ENCODE measurements at regions not wholly inside any gene's neighbourhood (a gene's known extent, or its start where the extent isn't known, plus 50 kb on each side); places are given as distances from the start of the nearest gene placed in this dataset.

DNA sequence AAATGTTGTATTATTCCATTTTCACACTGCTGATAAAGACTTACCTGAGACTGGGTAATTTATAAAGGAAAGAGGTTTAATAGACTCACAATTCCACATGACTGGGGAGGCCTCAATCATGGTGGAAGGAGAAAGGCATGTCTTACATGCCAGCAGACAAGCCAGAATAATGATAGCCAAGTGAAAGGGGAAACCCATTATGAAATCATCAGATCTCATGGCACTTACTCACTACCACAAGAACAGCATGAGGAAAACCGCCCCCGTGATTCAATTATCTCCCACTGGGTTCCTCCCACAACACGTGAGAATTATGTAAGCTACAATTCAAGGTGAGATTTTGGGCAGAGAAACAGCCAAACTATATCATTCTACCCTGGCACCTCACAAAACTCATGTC, 2535.1 kb downstream of the ARAP2 start:
- no peaks in the 10 kb centered on the region for H3K9me2 ChIP-seq (replicated peaks; ENCODE audit: low read length)
- no peaks in the 10 kb centered on the region for H3K79me2 ChIP-seq (ENCODE audit: low read length)
- H3K4me3 ChIP-seq (ENCODE audit: low read length) = no peak overlapping the region
- TF ChIP-seq EZH2 (IDR thresholded peaks at IDR 0.05; ENCODE audit: low read length, unreplicated experiment) = no peak
- TF ChIP-seq EZH2phosphoT487 (IDR thresholded peaks at IDR 0.05; ENCODE audit: borderline replicate concordance, low read length) = no peak
- TF ChIP-seq, protein P1, sequence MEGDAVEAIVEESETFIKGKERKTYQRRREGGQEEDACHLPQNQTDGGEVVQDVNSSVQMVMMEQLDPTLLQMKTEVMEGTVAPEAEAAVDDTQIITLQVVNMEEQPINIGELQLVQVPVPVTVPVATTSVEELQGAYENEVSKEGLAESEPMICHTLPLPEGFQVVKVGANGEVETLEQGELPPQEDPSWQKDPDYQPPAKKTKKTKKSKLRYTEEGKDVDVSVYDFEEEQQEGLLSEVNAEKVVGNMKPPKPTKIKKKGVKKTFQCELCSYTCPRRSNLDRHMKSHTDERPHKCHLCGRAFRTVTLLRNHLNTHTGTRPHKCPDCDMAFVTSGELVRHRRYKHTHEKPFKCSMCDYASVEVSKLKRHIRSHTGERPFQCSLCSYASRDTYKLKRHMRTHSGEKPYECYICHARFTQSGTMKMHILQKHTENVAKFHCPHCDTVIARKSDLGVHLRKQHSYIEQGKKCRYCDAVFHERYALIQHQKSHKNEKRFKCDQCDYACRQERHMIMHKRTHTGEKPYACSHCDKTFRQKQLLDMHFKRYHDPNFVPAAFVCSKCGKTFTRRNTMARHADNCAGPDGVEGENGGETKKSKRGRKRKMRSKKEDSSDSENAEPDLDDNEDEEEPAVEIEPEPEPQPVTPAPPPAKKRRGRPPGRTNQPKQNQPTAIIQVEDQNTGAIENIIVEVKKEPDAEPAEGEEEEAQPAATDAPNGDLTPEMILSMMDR (conservative IDR thresholded peaks at IDR 0.05; ENCODE audit: low read depth, low read length) = no peak
- no peaks in the 10 kb centered on the region for H3K9me3 ChIP-seq (ENCODE audit: low read length)
- H3F3A ChIP-seq (ENCODE audit: low read length, unreplicated experiment) = no peaks in the 10 kb centered on the region
- no peaks in the 10 kb centered on the region for H3K4me1 ChIP-seq (ENCODE audit: insufficient read depth, low read length)
- intact Hi-C loops (cut with micrococcal nuclease) = no loop called here
- no peaks in the 10 kb centered on the region for H3K27me3 ChIP-seq (ENCODE audit: low read length)
- ChIA-PET CTCF (no interaction called here), POLR2A (ENCODE audit: unreplicated experiment) (no interaction called here)
- DNase-seq (no peak), ATAC-seq (no peak)
- no peak overlapping the region for H3K27ac ChIP-seq (ENCODE audit: low read length)
- H2AFZ ChIP-seq (ENCODE audit: low read length) = no peak overlapping the region
- H4K20me1 ChIP-seq (ENCODE audit: low read length) = no peaks in the 10 kb centered on the region
- H3K4me2 ChIP-seq (ENCODE audit: low read length) = no peak overlapping the region
- BruUV-seq (replicated peaks) = no TSS peak
- no peak overlapping the region for H3K9ac ChIP-seq (ENCODE audit: low read length)
- H3K36me3 ChIP-seq (ENCODE audit: low read depth, low read length) = no peaks in the 10 kb centered on the region

DNA sequence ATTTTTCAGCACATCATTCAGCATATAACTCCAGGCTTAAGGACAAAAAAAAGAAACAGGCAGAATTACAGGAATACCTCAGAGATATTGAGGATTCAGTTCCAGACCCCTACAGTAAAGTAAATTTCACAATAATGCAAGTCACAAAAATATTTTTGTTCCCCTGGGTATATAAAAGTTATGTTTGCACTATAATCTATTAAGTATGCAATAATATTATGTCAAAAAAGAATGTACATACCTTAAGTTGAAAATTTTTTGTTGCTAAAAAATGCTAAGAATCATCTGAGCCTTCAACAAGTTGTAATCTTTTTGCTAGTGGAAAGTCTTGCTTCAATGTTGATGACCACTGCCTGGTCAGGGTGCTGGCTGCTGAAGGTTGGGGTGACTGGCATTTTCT, 2532.5 kb downstream of the ARAP2 start:
- ChIA-PET CTCF (no interaction called here), POLR2A (ENCODE audit: unreplicated experiment) (no interaction called here)
- no TSS peak for BruUV-seq (replicated peaks)
- Histone ChIP-seq H3K9ac (ENCODE audit: low read length) (no peak overlapping the region), H4K20me1 (ENCODE audit: low read length) (no peaks in the 10 kb centered on the region), H3K9me3 (ENCODE audit: low read length) (no peaks in the 10 kb centered on the region), H2AFZ (ENCODE audit: low read length) (no peak overlapping the region), H3K9me2 (replicated peaks; ENCODE audit: low read length) (no peaks in the 10 kb centered on the region), H3K4me3 (ENCODE audit: low read length) (no peak overlapping the region), H3K36me3 (ENCODE audit: low read depth, low read length) (no peaks in the 10 kb centered on the region), H3K4me1 (ENCODE audit: insufficient read depth, low read length) (peaks cover 9% of the 10 kb centered on the region), H3F3A (ENCODE audit: low read length, unreplicated experiment) (no peaks in the 10 kb centered on the region), H3K4me2 (ENCODE audit: low read length) (no peak overlapping the region), H3K27ac (ENCODE audit: low read length) (no peak overlapping the region), H3K79me2 (ENCODE audit: low read length) (no peaks in the 10 kb centered on the region), H3K27me3 (ENCODE audit: low read length) (no peaks in the 10 kb centered on the region)
- TF ChIP-seq EZH2phosphoT487 (IDR thresholded peaks at IDR 0.05; ENCODE audit: borderline replicate concordance, low read length) (no peak), EZH2 (IDR thresholded peaks at IDR 0.05; ENCODE audit: low read length, unreplicated experiment) (no peak)
- TF ChIP-seq, protein P1 (conservative IDR thresholded peaks at IDR 0.05; ENCODE audit: low read depth, low read length) = no peak
- intact Hi-C loops (cut with micrococcal nuclease) = no loop called here
- ATAC-seq (no peak), DNase-seq (no peak)

DNA sequence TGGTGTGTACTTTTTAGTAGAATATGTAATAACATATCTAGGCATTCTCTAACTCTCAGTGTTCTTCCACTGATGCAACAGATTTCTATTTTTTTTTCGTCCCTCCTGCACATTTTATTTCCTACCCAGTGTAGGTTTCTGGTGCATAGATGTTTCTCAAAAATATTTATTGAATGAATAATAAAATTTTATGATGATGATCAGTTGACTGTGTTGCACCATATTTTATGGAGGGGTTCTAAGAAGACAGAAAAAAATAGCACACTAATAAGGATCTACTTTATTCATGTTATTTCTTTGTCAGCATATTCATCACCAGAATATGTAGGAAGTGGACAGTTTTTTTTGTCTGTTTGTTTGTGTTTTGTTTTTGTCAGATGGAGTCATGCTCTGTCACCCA, 2529.3 kb downstream of the ARAP2 start:
- Histone ChIP-seq H3K4me1 (ENCODE audit: insufficient read depth, low read length) (peaks cover 9% of the 10 kb centered on the region), H3K9ac (ENCODE audit: low read length) (no peak overlapping the region), H3K9me2 (replicated peaks; ENCODE audit: low read length) (no peaks in the 10 kb centered on the region), H3K27ac (ENCODE audit: low read length) (no peak overlapping the region), H3K4me2 (ENCODE audit: low read length) (no peak overlapping the region), H3K27me3 (ENCODE audit: low read length) (no peaks in the 10 kb centered on the region), H3K4me3 (ENCODE audit: low read length) (no peak overlapping the region), H4K20me1 (ENCODE audit: low read length) (no peaks in the 10 kb centered on the region), H3K79me2 (ENCODE audit: low read length) (no peaks in the 10 kb centered on the region), H3K36me3 (ENCODE audit: low read depth, low read length) (no peaks in the 10 kb centered on the region), H3F3A (ENCODE audit: low read length, unreplicated experiment) (no peaks in the 10 kb centered on the region), H3K9me3 (ENCODE audit: low read length) (no peaks in the 10 kb centered on the region), H2AFZ (ENCODE audit: low read length) (no peak overlapping the region)
- peak; percentile 33 for ATAC-seq
- intact Hi-C loops (cut with micrococcal nuclease) = no loop called here
- no TSS peak for BruUV-seq (replicated peaks)
- TF ChIP-seq, protein P1 (conservative IDR thresholded peaks at IDR 0.05; ENCODE audit: low read depth, low read length) = no peak
- TF ChIP-seq EZH2phosphoT487 (IDR thresholded peaks at IDR 0.05; ENCODE audit: borderline replicate concordance, low read length) (no peak), EZH2 (IDR thresholded peaks at IDR 0.05; ENCODE audit: low read length, unreplicated experiment) (no peak)
- DNase-seq = peak; percentile 43
- ChIA-PET CTCF (no interaction called here), POLR2A (ENCODE audit: unreplicated experiment) (no interaction called here)
